GM21723 (cell line): ENCODE measurements at regions not wholly inside any gene's neighbourhood (a gene's known extent, or its start where the extent isn't known, plus 50 kb on each side); places are given as distances from the start of the nearest gene placed in this dataset.

Experiments used
- ATAC-seq: cut with Tn5 transposase; IDR thresholded peaks from one replicate; pipeline ENCODE4 v1.9.1; 2021; ENCODE audit warnings: mild to moderate bottlenecking, moderate library complexity; ENCODE audit not compliant: unreplicated experiment

GRCh38 chr3:88535563-88535962 is 385.8 kb downstream of the C3orf38 start:
- ATAC-seq = no peak

GRCh38 chr3:88542916-88543315 is 393.2 kb downstream of the C3orf38 start:
- ATAC-seq = no peak

GRCh38 chr3:88572450-88572849 is 422.7 kb downstream of the C3orf38 start:
- no peak for ATAC-seq

GRCh38 chr3:88573472-88573871 is 423.7 kb downstream of the C3orf38 start:
- ATAC-seq = no peak

- ATAC-seq = no peak
These were observed 424.4 kb downstream of the C3orf38 start for GRCh38 chr3:88574146-88574545.

- ATAC-seq = no peak
These were observed 434.7 kb downstream of the C3orf38 start for GRCh38 chr3:88584451-88584850.

- no peak for ATAC-seq
These were observed 436.4 kb downstream of the C3orf38 start for GRCh38 chr3:88586121-88586640.

GRCh38 chr3:88589138-88589537 is 439.4 kb downstream of the C3orf38 start:
- ATAC-seq = no peak

- ATAC-seq = no peak
These were observed 445.3 kb downstream of the C3orf38 start for GRCh38 chr3:88595026-88595425.

- ATAC-seq = no peak
These were observed 446.7 kb downstream of the C3orf38 start for GRCh38 chr3:88596451-88596850.

- ATAC-seq = no peak
These were observed 461.1 kb downstream of the C3orf38 start for GRCh38 chr3:88610820-88611219.

GRCh38 chr3:88611826-88612326 is 462.1 kb downstream of the C3orf38 start:
- ATAC-seq = no peak

GRCh38 chr3:88616413-88616812 is 466.7 kb downstream of the C3orf38 start:
- ATAC-seq = no peak

- no peak for ATAC-seq
These were observed 467.5 kb downstream of the C3orf38 start for GRCh38 chr3:88617283-88617682.

GRCh38 chr3:88618021-88618645 is 468.4 kb downstream of the C3orf38 start:
- ATAC-seq = no peak

- no peak for ATAC-seq
These were observed 471.8 kb downstream of the C3orf38 start for GRCh38 chr3:88621586-88621985.

- no peak for ATAC-seq
These were observed 473.9 kb downstream of the C3orf38 start for GRCh38 chr3:88623709-88624108.

GRCh38 chr3:88626456-88627120 is 476.8 kb downstream of the C3orf38 start:
- ATAC-seq = no peak

- ATAC-seq = no peak
These were observed 478.5 kb upstream of the EPHA3 start for GRCh38 chr3:88628901-88629300.

GRCh38 chr3:88632226-88632625 is 475.2 kb upstream of the EPHA3 start:
- ATAC-seq = no peak

- no peak for ATAC-seq
These were observed 466.8 kb upstream of the EPHA3 start for GRCh38 chr3:88640581-88640980.

GRCh38 chr3:88641033-88641604 is 466.3 kb upstream of the EPHA3 start:
- no peak for ATAC-seq
